HG02884 (cell line): ENCODE measurements at regions not wholly inside any gene's neighbourhood (a gene's known extent, or its start where the extent isn't known, plus 50 kb on each side); places are given as distances from the start of the nearest gene placed in this dataset.
"Not testable (repeated sequence)": the region's sequence is repeated elsewhere in the genome, so short reads cannot be mapped to it uniquely, and the experiment has no call there.

Experiments used
- ATAC-seq: cut with Tn5 transposase; IDR thresholded peaks from one replicate; pipeline ENCODE4 v1.9.1; 2021; ENCODE audit warnings: mild to moderate bottlenecking, moderate library complexity; ENCODE audit not compliant: unreplicated experiment

DNA sequence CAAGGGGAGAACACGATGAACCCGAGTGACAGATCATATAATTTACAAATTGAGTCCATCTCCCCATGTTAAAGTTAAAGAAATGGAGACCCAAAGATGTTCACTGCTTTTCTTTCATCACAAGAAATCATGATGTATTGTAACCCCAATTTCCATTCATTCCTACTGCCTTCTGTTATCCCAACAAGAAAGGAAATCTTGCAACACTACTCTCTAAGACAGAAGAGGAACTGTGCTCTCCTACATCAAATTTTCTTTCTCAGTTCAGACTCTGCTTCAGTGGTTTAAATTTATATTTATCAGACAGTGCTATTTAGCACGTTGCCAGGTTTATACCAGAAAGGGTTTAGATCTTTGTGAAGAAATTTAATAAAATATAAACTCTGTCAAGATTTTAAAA is 83.8 kb upstream of the RASA1 start:
- no peak for ATAC-seq

- no peak for ATAC-seq
Measured at GRCh38 chr5:87184605-87185004, 83.1 kb upstream of the RASA1 start.

DNA sequence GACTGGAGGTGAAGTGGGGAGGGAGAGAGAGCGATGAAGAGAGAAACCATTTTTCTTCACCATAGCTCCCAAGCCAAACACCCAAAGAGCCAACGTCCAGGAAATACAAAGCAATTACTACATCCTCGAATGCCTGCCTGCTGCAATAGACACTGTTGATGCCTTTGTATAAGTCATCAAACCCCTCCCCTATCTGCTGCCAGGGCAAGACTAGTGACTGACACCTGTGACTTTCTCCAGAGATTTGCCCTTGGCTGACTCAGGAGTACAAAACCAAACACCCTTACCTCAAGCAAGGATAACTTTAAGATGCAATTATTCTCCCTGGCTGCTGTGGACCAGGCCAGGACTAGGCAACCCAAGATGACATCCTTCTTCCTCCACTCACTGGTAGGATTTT is 81.8 kb upstream of the RASA1 start:
- ATAC-seq, result no peak

GRCh38 chr5:87188391-87188790 is 79.3 kb upstream of the RASA1 start:
- no peak for ATAC-seq

GRCh38 chr5:87190041-87190440 is 77.6 kb upstream of the RASA1 start:
- no peak for ATAC-seq

GRCh38 chr5:87190687-87191086 is 77.0 kb upstream of the RASA1 start:
- ATAC-seq, result peak; percentile 56

DNA sequence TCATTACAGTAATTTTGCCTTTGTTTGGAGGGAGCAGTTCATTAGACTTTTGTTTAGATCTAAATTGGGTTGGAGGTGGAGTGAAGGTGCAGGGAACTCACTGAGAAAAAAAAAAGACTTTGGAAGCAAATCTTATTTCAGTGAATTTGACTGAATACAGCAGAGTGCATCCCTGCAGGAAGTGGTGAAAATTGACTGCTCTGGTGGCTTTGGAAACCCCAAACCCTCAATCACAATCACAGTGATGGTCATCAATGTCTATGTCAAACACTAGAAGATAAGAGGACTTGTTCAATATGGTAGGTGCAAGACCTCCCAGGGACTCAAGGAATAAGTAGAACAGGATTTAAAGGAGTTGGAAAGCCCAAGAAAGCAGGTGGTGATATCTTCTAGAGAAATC is 76.0 kb upstream of the RASA1 start:
- no peak for ATAC-seq

- peak; percentile 69 for ATAC-seq
Measured at GRCh38 chr5:87195104-87195591, 72.5 kb upstream of the RASA1 start.

DNA sequence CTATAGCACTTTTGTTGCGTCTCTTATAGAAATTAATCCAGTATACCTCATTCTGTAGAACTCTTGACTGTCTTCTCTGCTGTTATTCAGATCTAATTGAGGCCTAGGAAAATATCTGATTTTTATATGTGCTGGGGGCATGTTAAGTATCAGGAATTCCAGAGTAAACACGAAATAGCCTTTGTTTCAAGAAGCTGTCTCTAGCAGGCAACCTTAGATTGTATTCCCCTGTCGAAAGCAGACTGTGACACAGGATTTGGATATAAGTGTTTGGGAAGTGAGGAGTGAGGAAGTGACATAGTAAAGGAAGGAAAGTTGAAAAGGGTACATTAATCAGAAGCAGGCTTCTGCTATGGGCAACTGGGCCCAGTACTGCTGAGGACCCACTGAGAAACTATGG is 72.1 kb upstream of the RASA1 start:
- ATAC-seq, result no peak

DNA sequence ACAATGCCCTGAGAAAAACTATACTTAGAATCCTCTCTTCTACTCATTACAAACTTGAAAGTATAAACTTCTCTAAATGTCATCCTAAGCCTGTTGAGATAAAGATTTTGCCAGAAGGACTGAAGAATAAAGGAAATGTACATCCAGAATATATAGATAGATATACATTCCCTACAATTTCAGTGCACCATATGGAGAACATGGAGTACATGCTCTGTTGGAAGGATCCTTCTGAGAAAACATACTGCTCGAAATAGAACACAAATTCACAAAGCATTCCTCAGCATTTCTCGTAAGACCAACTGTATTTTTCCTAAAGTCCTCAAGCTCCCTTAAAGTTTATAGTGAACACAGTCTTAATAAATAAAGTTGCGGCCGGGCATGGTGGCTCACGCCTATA is 69.7 kb upstream of the RASA1 start:
- no peak for ATAC-seq

DNA sequence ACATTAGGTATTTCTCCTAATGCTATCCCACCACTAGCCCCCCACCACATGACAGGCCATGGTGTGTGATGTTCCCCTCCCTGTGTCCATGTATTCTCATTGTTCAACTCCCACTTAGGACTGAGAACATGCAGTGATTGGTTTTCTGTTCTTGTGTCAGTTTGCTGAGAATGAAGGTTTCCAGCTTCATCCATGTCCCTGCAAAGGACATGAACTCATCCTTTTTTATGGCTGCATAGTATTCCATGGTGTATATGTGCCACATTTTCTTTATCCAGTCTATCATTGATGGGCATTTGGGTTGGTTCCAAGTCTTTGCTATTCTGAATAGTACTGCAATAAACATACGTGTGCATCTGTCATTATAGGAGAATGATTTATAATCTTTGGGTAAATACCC is 68.4 kb upstream of the RASA1 start:
- not testable (repeated sequence) for ATAC-seq

GRCh38 chr5:87199704-87200103 is 68.0 kb upstream of the RASA1 start:
- not testable (repeated sequence) for ATAC-seq

- ATAC-seq, result no peak
Measured at GRCh38 chr5:87210076-87210475, 57.6 kb upstream of the RASA1 start.

DNA sequence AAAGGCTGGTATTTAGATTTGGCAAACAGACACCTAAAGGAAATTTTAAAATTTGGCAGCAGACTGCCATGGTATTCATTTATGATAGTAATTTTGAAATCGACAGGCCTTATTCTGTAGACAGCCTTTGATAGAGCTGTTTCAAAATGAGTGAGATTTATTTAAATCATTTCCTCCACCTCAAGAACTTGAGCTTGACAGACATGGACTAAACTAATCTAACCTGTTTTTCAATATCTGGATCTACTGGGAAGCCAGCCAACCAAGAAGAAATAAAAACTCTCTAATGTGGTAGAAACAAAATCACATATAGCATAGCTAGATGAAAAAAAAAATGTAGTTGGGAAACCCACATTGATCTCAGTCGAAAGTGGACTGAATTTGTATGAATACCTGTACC is 56.9 kb upstream of the RASA1 start:
- peak; percentile 84 for ATAC-seq

DNA sequence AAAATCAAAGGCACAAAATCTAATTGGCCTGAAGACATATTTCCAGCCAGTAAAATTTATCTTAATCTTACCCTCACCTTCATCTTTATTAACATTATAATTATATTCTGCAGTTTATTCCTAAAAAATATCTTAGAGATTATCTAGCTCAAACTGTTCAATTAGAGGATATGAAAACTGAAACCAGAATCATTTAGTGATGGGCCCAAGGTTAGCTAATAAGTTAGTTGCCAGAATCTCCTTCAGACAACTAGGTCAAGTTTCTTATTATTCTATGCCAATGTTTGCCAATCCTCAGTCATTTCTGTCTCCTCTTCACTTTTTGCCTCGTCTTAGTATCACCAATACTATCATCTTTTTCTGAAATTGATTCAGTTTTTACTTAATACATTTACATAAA is 56.0 kb upstream of the RASA1 start:
- no peak for ATAC-seq

- not testable (repeated sequence) for ATAC-seq
Measured at GRCh38 chr5:87212183-87212582, 55.5 kb upstream of the RASA1 start.

- not testable (repeated sequence) for ATAC-seq
Measured at GRCh38 chr5:87217480-87217879, 50.2 kb upstream of the RASA1 start.
